RKO (cell line): ENCODE measurements at regions not wholly inside any gene's neighbourhood (a gene's known extent, or its start where the extent isn't known, plus 50 kb on each side); places are given as distances from the start of the nearest gene placed in this dataset.
"Not testable (repeated sequence)": the region's sequence is repeated elsewhere in the genome, so short reads cannot be mapped to it uniquely, and the experiment has no call there.

Experiments used
- DNase-seq: peaks from one replicate; pipeline ENCODE4 v3.0.0-alpha.2; 2016; ENCODE audit warnings: low spot score

DNA sequence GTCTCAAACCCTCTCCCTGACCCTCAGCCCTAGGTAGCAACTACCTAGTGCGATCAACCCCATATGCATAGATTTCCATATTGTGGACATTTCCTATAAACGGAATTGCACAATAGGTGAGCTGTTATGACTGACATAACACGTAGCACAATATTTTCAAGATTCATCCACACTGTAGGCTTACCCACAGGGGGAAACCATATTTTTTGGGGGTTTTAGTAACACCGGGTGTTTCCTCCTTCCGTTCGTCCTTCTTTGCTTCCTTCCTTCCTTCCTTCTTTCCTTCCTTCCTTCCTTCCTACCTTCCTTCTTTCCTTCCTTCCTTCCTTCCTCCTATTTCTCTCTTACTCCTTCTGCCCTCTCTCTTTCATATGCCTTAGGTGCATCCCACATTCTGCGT, 524.2 kb downstream of the CWH43 start:
- DNase-seq, result not testable (repeated sequence)

DNA sequence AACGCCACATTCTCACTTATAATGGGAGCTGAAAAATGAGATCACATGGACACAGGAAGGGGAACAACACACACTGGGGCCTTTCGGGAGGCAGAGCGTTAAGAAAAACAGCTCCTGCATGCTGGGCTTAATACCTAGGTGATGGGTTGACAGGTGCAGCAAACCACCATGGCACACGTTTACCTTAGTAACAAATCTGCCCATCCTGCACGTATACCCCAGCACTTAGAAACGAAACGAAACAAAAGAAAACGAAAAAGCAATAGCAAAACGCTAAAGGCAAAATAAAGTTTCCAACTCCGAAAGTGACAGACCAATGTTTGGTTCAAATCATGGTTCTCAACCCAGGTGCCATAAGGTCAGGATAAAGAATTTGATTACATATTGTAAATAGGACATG, 525.3 kb downstream of the CWH43 start:
- not testable (repeated sequence) for DNase-seq

DNA sequence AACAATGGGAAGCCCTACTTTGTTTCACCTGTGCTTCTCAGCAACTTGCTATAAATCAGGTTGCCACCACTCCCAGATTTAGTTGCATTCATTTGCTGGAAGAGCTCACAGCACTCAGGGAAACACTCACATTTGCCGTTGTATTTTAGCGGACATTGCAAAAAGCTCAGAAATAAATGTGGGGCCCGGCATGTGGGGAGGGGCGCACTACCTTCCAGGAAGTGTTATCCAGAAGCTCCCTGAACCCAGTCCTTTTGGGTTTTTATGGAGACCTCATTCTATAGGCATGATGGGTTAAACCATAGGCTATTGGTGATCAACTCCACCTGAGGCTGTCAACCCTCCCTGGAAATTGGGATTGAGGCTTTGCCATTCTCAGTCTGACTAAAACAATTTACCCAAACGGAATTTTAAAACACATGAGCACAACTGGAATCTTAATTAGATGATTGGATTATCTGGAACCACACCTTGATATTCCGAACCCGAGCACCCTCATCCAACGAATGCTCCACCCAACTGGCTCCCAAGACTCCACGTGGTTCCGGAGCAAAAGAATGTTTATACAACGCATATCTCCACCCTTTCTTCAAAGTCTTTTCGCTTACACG, 525.9 kb downstream of the CWH43 start:
- not testable (repeated sequence) for DNase-seq

DNA sequence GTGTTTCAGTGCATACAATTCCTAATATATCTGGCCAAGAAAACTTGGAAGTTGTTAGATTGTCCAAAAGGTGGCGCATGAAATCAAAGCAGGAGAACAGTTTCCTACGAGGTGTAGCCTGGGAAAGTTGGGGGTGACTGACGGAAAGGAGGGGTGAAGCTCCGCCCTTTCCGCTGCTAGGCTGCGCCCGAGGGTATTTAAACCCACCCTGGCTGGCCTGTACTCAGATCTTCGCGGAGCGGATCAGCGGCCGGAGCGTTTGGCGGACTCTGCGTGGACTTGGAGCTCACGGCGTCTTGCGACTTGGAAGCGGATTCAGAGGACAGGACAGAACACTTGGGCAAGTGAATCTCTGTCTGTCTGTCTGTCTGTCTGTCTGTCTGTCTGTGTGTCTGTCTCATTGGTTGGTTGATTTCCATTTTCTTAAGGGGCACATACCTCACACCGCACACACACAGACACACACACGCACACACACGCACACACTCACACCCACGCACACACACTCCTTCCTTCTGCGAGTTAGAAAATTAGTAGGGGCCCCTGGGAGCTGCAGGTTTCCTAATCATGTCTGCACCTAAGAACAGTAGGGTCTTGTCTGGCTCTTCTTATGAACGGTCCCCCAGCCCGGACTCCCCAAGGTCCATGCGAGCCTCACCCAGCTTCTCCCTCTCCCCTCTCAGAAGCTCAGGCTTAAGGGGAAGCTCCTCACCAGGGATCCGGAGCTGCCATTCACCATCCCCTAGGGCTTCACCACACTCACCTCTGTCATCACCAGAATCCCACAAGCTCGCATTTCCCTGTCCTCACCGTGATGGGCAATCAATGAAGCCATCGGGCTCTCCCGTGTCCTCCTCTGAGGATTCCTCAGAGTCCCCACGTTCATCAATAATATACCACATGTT, 526.8 kb downstream of the CWH43 start:
- peak; percentile 1 for DNase-seq

DNA sequence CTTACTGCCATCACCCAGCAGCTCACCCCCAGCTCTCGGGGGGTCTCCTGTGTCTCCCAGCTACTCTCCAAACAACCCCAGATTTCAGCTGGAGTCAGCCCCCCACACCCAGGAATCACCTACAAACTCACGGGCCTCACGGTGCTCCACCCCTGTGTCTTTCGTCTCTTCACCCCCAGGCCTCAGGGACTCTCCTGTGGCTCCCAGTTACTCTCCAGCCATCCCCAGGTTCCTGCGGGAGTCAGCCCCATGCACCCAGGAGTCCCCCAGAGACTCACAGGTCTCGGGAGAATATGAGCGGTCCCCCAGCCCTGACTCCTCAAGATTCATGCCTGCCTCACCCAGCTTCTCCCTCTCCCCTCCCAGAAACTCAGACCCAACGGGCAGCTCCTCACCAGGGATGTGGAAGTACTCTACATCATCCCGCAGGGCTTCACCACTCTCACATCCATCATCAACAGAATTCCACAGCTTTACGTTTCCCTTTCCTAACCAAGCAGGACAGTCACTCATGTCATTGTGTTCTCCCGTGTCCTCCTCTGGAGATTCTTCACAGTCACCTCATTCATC, 527.6 kb downstream of the CWH43 start:
- DNase-seq, result not testable (repeated sequence)

DNA sequence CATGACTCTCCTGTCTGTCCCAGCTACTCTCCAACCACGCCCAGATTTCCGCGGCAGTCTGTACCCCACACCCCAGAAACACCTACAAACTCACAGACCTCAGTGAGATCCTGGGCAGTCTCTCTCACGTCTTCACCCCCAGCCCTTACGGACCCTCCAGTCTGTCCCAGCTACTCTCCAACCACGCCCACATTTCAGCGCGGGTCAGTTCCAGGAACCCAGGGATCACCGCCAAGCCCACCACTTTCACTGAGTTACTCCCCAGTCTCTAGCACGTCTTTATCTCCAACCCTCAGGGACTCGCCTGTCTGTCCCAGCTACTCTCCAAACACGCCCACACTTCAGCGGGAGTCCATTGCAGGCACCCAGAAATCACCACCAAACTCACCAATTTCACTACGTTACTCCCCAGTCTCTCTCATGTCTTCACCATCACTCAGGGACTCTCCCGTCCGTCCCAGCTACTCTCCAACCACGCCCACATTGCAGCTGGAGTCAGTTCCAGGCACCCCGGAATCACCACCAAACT, 528.2 kb downstream of the CWH43 start:
- not testable (repeated sequence) for DNase-seq

DNA sequence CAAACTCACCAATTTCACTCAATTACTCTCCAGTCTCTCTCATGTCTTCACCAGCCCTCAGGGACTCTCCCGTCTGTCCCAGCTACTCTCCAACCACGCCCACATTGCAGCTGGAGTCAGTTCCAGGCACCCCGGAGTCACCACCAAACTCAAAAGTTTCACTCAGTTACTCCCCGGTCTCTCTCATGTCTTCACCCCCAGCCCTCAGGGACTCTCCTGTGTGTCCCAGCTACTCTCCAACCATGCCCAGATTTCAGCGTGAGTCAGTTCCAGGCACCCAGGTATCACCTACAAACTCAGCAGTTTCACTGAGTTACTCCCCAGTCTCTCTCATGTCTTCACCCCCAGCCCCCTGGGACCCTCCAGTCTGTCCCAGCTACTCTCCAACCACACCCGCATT, 528.8 kb downstream of the CWH43 start:
- not testable (repeated sequence) for DNase-seq

DNA sequence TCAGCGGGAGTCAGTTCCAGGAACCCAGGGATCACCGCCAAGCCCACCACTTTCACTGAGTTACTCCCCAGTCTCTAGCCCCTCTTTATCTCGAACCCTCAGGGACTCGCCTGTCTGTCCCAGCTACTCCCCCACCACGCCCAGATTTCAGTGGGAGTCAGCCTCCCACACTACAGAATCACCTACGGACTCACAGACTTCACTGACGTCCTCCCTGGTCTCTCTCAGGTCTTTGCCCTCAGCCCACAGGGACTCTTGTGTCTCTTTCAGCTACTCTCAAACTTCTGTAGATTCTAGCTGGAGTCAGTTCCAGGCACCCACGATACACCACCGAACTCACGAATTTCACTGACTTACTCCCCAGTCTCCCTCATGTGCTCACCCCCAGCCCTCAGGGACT, 529.2 kb downstream of the CWH43 start:
- DNase-seq, result not testable (repeated sequence)

DNA sequence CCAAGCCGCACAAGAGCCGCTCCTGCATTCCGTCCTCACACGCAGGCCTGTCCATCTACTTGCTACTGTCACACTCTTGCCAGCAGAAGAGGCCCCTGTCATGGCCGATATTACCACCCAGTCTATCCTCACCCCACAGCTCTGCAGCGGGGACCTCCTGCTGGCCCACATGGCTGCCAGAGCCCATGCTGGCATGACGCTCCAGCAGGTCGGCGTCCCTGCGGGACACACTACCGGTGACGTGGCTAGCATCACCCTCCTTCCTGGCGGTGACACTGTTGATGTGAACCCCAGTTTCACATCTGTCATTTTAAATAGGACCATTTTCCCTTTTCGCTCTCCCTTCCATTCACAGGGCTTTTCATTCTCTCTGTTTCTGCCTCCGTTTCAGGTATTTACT, 530.0 kb downstream of the CWH43 start:
- not testable (repeated sequence) for DNase-seq

DNA sequence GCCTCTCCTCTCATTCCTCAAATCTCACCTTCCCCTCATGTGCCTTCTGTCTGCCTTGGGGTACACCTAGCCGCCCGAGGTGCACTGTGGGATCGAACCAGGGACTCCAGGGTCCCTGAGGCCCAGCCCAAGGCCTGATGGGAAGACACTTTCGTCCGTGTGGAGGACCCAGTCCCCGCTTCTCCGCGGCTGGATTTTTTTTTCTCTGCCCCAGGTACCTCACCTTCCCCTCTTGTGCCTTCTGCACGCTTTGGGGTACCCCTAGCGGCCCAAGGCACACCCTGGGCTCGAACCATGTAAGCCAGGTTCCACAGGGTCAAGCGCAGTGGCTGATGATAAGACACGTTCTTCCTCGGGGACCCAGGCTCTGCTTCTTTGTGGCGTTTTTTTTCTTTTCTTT, 530.7 kb downstream of the CWH43 start:
- DNase-seq, result no peak

DNA sequence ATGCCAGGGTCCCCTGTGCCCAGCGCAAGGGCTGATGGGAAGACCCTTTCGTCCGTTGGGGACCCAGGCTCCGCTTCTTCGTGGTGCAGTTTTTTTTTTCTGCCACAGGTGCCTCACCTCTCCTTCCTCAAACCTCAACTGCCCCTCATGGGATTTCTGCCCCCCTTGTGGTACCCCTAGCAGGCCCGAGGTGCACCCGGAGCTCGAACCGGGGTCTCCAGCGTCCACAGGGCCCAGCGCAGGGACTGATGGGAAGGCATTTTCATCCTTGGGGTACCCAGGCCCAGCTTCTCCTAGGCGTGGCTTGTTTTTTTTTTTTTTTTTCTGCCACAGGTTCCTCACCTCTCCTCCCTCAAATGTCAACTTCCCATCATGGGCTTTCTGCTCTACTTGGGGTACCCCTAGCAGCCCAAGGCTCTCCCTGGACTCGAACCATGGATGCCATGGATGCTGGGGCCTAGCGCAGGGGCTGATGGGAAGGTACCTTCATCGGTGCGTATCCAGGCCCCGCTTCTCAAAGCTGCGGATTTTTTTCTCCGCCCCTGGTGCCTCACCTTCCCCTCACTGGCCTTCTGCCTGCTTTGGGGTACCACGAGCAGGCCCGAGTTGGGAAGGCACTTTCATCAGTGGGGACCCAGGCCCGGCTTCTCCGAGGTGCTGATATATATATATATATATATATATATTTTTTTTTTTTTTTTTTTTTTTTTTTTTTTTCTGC, 531.6 kb downstream of the CWH43 start:
- DNase-seq, result not testable (repeated sequence)

DNA sequence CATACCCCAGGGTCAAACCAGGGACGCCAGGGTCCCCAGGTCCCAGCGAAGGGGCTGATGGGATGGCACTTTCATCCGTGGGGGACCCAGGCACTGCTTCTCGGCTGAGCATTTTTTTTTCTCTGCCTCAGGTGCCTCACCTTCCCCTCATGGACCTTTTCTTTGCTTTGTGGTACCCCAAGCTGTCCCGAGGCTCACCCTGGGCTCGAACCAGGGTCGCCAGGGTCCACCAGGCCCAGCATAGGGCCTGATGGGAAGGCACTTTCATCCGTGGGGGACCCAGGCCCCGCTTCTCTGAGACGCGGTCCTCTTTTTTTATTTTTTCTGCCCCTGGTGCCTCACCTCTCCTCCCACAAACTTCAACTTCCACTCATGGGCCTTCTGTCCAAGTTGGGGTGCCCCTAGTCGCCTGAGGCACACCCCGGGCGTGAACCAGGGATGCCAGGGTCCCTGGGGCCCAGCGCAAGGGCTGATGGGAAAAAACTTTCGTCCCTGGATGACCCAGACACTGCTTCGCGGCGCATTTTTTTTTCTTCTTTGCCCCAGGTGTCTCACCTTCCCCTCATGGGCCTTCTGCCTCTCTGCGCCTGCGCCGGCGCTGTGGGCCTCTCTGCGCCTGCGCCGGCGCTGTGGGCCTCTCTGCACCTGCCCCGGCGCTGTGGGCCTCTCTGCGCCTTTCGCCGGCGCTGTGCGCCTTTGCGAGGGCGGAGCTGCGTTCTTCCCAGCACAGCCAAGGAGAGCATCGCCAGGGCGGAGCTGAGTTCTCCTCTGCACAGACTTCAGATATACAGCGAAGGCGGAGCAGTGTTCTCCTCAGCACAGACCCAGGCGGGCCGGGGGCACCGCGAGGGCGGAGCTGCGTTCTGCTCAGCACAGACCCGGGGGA, 533.3 kb downstream of the CWH43 start:
- not testable (repeated sequence) for DNase-seq

DNA sequence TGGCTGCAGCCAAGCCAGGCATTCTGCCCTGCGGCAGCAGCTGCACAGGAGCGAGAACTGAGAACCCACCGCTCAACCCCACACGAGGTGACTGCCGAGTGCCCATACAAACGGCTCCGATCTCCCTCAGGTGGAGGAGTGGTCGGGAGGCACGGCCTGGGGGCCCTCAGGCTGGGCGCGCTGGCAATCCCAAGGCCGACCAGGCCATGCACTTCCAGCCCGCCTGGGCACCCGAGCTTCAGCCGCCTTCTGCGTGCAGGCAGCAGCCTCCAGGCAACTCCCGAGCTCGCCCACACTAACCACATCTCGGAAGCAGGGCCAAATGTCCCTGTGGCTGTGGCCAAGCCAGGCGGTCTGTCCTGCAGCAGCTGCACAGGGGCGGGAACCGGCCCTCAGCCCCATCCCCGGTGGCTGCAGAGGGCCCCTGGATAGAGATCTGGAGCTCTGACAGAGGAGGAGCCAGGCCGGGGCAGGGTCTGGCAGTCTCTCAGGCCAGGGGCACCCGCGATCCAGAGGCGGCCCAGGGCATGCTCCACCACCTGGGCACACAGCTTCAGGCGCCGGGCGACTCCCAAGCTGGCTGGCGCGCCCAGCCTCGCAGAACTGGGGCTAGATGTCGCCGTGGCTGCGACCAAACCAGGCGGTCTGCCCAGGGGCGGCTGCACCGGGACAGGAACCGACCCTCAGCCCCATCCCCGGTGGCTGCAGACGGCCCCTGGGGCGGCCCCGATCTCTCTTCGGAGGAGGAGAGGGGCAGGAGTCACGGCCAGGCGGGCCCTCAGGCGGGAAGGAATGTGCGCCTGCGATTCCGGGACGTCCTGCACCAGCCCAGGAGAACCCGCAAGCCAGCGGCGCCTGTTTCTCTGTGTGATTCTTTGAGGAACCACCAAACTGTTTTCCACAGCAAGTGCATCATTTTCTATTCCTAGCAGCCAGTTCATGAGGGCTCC, 538.0 kb downstream of the CWH43 start:
- not testable (repeated sequence) for DNase-seq

DNA sequence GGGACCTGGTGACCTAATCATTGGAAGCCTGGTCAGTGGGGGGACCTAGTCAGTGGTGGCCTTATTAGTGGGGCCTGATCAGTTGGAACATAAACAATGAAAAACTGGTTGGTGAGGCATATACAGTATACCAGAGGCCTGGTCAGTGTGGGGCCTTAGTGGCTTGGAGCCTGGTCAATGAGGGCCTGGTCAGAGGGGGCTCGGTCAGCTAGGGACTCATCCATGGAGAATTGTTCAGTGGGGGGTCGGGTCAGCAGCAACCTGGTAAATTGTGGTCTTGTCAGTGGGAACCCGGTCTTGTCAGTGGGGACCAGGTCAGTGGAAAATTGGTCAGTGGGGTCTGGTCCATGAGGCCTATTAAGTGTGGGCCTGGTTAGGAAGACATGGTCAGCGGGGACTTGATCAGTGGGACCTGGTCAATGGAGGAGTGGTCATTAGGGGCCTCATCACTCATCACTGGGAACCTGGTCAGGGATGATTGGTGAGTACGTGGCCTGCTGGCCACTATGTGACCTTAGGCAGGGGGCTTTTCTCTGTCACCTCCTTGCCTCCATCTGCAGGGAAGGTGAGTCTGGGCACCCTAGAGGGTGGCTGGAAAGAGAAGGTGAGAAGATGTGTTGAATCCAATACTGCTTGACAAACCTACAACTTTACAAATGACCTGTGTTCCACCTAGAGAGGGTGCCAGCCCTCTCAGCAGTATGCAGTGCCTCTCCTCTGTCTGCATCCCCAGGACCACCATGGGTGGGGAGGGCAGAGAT, 573.0 kb downstream of the CWH43 start:
- DNase-seq, result not testable (repeated sequence)

DNA sequence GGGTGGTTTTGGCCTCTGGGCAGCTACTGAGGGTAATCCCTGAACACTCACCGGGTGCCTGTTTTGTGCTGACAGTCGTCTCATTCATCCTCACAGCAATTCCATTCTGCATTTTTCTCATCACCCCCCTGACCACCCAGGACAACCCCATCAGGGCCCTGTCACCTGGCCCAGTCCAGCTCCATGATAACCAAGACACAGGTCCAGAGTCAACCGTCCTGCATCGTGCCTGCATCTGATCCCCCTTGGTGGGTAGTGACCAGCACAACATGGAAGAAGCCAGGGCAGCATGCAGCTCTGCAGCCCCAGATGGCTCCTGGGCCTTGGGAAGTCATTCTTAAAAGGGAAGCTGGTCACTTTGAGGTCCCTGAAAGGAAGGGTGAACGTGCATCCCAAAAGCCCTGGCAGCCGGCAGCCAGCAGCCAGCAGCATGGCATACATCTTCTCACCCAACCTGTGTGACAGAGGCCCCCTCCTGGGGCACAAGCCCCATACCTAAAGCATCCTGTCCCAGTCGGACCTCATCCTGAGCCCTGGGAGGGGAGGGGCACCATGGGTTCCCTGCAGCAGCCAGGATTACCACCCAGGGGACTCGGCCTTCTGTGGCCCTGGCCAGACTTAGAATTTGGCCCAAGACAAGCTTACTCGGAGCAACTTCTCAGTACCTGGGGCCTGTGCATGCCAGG, 574.2 kb downstream of the CWH43 start:
- DNase-seq, result not testable (repeated sequence)

DNA sequence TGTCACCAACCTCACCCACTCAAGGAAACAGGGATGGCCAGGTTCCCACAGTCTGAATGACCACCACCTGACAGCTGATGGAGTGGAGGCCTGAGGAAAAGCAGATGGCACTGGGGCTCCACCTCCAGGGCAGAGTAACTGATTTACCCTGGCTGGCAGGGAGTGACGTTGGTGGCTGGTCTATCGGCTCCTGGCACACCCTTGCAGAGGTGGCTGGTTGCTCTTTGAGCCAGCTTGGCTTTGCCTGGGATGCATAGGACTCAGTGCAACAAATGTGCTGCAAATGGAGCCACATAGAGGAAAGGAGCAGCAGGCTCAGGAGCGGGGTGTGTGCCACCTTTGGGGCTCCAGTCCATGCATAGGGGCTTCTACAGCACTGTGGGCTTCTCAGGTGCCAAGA, 574.8 kb downstream of the CWH43 start:
- DNase-seq, result not testable (repeated sequence)

DNA sequence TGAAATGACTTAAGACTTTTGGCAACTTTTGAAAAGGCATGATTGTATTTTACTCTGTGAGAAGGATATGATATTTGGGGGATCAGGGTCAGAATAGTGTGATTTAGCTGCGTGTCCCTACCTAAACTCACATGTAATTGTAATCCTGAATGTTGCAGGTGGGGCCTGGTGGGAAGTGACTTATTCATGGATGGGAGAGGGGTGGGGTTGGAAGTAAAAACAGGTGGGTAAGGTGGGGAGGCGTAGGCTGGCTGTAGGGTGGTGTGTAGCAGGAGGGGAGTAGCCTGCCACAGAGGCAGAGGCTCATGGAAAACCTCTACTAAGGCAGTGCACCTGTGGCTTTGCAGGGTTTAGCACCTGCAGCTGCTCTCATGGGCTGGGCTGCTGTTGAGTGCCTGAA, 584.2 kb downstream of the CWH43 start:
- DNase-seq, result not testable (repeated sequence)

DNA sequence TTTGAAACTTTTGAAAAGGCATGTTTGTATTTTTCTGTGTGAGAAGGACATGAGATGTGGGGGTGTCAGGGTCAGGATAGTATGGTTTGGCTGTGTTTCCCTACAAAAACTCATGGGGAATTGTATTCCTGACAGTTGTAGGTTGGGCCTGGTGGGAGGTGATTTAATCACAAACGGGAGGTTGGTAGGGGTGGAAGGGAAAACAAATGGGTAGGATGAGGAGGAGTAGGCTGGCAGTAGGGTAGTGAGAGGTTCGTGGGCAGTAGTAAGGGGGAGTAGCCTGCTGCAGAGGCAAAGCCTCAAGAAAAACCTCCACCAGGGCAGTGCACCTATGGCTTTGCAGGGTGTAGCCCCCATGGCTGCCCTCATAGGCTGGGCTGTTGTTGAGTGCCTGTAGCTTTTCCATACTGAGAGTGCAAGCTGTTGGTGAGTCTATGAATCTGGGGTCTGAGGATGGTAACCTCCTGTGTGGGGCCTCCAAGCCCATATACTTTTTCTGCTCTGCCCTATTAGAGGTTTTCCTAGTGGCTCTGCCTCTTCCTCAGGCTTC, 587.7 kb downstream of the CWH43 start:
- DNase-seq, result not testable (repeated sequence)
